ENCODE measurements at regions not wholly inside any gene's neighbourhood (a gene's known extent, or its start where the extent isn't known, plus 50 kb on each side); places are given as distances from the start of the nearest gene placed in this dataset.

DNA sequence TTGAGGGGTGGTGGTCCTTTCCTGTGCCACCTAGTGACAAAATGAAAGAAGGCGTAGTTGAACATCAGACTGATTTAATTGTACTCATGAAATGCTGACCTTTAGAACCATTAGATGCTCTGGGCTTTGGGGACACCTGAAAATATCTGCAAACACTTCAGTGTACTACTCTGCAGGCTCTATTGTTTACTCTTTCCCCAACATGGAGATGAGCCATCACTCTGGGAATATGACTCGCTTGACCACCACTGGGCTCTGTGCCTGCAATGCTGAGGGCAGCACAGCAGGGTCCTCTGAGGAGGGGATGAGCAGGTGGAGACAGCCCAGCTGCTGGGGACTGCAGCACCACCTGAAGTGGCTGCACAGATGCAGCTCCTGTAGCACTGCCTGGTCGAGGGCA is 74.8 kb upstream of the SLC24A3 start:
- TF ChIP-seq, protein P1, sequence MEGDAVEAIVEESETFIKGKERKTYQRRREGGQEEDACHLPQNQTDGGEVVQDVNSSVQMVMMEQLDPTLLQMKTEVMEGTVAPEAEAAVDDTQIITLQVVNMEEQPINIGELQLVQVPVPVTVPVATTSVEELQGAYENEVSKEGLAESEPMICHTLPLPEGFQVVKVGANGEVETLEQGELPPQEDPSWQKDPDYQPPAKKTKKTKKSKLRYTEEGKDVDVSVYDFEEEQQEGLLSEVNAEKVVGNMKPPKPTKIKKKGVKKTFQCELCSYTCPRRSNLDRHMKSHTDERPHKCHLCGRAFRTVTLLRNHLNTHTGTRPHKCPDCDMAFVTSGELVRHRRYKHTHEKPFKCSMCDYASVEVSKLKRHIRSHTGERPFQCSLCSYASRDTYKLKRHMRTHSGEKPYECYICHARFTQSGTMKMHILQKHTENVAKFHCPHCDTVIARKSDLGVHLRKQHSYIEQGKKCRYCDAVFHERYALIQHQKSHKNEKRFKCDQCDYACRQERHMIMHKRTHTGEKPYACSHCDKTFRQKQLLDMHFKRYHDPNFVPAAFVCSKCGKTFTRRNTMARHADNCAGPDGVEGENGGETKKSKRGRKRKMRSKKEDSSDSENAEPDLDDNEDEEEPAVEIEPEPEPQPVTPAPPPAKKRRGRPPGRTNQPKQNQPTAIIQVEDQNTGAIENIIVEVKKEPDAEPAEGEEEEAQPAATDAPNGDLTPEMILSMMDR (IDR thresholded peaks at IDR 0.05; ENCODE audit: low read length): no peak
- TF ChIP-seq EZH2 (optimal IDR thresholded peaks at IDR 0.05; ENCODE audit: low read depth, low read length): no peak

Measured in MM.1S (cell line).